ENCODE measurements at regions not wholly inside any gene's neighbourhood (a gene's known extent, or its start where the extent isn't known, plus 50 kb on each side); places are given as distances from the start of the nearest gene placed in this dataset.

GRCh38 chr4:123841447-123842121 lies 445.0 kb downstream of the SPRY1 start:
- DNase-seq (ENCODE audit: low spot score): no peak

GRCh38 chr4:123843137-123843536 lies 446.5 kb downstream of the SPRY1 start:
- DNase-seq (ENCODE audit: low spot score): no peak

- DNase-seq (ENCODE audit: low spot score): no peak
Measured at GRCh38 chr4:123844374-123844773, 447.8 kb downstream of the SPRY1 start.

- DNase-seq (ENCODE audit: low spot score): no peak
Measured at GRCh38 chr4:123846092-123846491, 449.5 kb downstream of the SPRY1 start.

- DNase-seq (ENCODE audit: low spot score): no peak
Measured at GRCh38 chr4:123846561-123846960, 450.0 kb downstream of the SPRY1 start.

GRCh38 chr4:123848606-123849005 lies 452.0 kb downstream of the SPRY1 start:
- no peak for DNase-seq (ENCODE audit: low spot score)

GRCh38 chr4:123849495-123849894 lies 452.9 kb downstream of the SPRY1 start:
- DNase-seq (ENCODE audit: low spot score): no peak

- no peak for DNase-seq (ENCODE audit: low spot score)
Measured at GRCh38 chr4:123851521-123851920, 454.9 kb downstream of the SPRY1 start.

GRCh38 chr4:123853651-123854050 lies 457.1 kb downstream of the SPRY1 start:
- no peak for DNase-seq (ENCODE audit: low spot score)

GRCh38 chr4:123856689-123857545 lies 460.3 kb downstream of the SPRY1 start:
- DNase-seq (ENCODE audit: low spot score): no peak

GRCh38 chr4:123858465-123858864 lies 461.9 kb downstream of the SPRY1 start:
- no peak for DNase-seq (ENCODE audit: low spot score)

- DNase-seq (ENCODE audit: low spot score): no peak
Measured at GRCh38 chr4:123862812-123863211, 466.2 kb downstream of the SPRY1 start.

GRCh38 chr4:123866796-123867195 lies 470.2 kb downstream of the SPRY1 start:
- no peak for DNase-seq (ENCODE audit: low spot score)

- DNase-seq (ENCODE audit: low spot score): no peak
Measured at GRCh38 chr4:123867910-123868587, 471.5 kb downstream of the SPRY1 start.

GRCh38 chr4:123869286-123870215 lies 473.0 kb downstream of the SPRY1 start:
- no peak for DNase-seq (ENCODE audit: low spot score)

GRCh38 chr4:123870216-123870876 lies 473.8 kb downstream of the SPRY1 start:
- no peak for DNase-seq (ENCODE audit: low spot score)

- DNase-seq (ENCODE audit: low spot score): no peak
Measured at GRCh38 chr4:123871341-123871740, 474.7 kb downstream of the SPRY1 start.

GRCh38 chr4:123874063-123874462 lies 477.5 kb downstream of the SPRY1 start:
- no peak for DNase-seq (ENCODE audit: low spot score)

GRCh38 chr4:123876143-123876542 lies 479.5 kb downstream of the SPRY1 start:
- DNase-seq (ENCODE audit: low spot score): no peak

- DNase-seq (ENCODE audit: low spot score): no peak
Measured at GRCh38 chr4:123876671-123877101, 480.1 kb downstream of the SPRY1 start.

GRCh38 chr4:123877551-123877950 lies 481.0 kb downstream of the SPRY1 start:
- DNase-seq (ENCODE audit: low spot score): no peak

Data from A172 (cell line).